Dedifferentiated amniotic fluid mesenchymal stem cell (primary cell): ENCODE measurements at regions not wholly inside any gene's neighbourhood (a gene's known extent, or its start where the extent isn't known, plus 50 kb on each side); places are given as distances from the start of the nearest gene placed in this dataset.
"Not testable (repeated sequence)": the region's sequence is repeated elsewhere in the genome, so short reads cannot be mapped to it uniquely, and the experiment has no call there.

Experiments
- DNase-seq: peaks from one replicate; pipeline ENCODE4 v3.0.0-alpha.2; 2016; ENCODE audit errors: extremely low spot score

GRCh38 chr15:38127306-38127771, 125.3 kb upstream of the SPRED1 start:
- DNase-seq, result no peak

GRCh38 chr15:38128341-38128781, 124.3 kb upstream of the SPRED1 start:
- no peak for DNase-seq

GRCh38 chr15:38128921-38129320, 123.7 kb upstream of the SPRED1 start:
- DNase-seq, result no peak

- peak; percentile 92 for DNase-seq
Measured at GRCh38 chr15:38129531-38130204, 123.0 kb upstream of the SPRED1 start.

- no peak for DNase-seq
Measured at GRCh38 chr15:38130205-38130567, 122.5 kb upstream of the SPRED1 start.

GRCh38 chr15:38130740-38131498, 121.7 kb upstream of the SPRED1 start:
- peak; percentile 94 for DNase-seq

- no peak for DNase-seq
Measured at GRCh38 chr15:38134252-38134651, 118.4 kb upstream of the SPRED1 start.

GRCh38 chr15:38142195-38142594, 110.4 kb upstream of the SPRED1 start:
- not testable (repeated sequence) for DNase-seq

GRCh38 chr15:38144921-38145320, 107.7 kb upstream of the SPRED1 start:
- no peak for DNase-seq

- DNase-seq, result no peak
Measured at GRCh38 chr15:38145651-38146111, 107.0 kb upstream of the SPRED1 start.

GRCh38 chr15:38147246-38147645, 105.4 kb upstream of the SPRED1 start:
- DNase-seq, result no peak

GRCh38 chr15:38148471-38148870, 104.2 kb upstream of the SPRED1 start:
- no peak for DNase-seq

GRCh38 chr15:38149315-38149714, 103.3 kb upstream of the SPRED1 start:
- no peak for DNase-seq

GRCh38 chr15:38150148-38150547, 102.5 kb upstream of the SPRED1 start:
- no peak for DNase-seq

- DNase-seq, result no peak
Measured at GRCh38 chr15:38150794-38151193, 101.8 kb upstream of the SPRED1 start.

GRCh38 chr15:38153781-38154180, 98.9 kb upstream of the SPRED1 start:
- no peak for DNase-seq

GRCh38 chr15:38154255-38154654, 98.4 kb upstream of the SPRED1 start:
- DNase-seq, result no peak

- no peak for DNase-seq
Measured at GRCh38 chr15:38154837-38155236, 97.8 kb upstream of the SPRED1 start.

GRCh38 chr15:38163658-38164057, 89.0 kb upstream of the SPRED1 start:
- DNase-seq, result no peak

GRCh38 chr15:38164061-38164460, 88.6 kb upstream of the SPRED1 start:
- no peak for DNase-seq

GRCh38 chr15:38164507-38164906, 88.1 kb upstream of the SPRED1 start:
- no peak for DNase-seq

GRCh38 chr15:38168467-38169070, 84.1 kb upstream of the SPRED1 start:
- peak; percentile 16 for DNase-seq

GRCh38 chr15:38171973-38172372, 80.7 kb upstream of the SPRED1 start:
- DNase-seq, result no peak
